Putamen (tissue), 1 donor: ENCODE measurements at regions not wholly inside any gene's neighbourhood (a gene's known extent, or its start where the extent isn't known, plus 50 kb on each side); places are given as distances from the start of the nearest gene placed in this dataset.

Experiments
- DNase-seq: peaks from one replicate; pipeline ENCODE4 v3.0.0-alpha.2; 2016; ENCODE audit warnings: low spot score

- no peak for DNase-seq
These were observed 688.4 kb downstream of the REEP3 start for GRCh38 chr10:64209561-64209960.

DNA sequence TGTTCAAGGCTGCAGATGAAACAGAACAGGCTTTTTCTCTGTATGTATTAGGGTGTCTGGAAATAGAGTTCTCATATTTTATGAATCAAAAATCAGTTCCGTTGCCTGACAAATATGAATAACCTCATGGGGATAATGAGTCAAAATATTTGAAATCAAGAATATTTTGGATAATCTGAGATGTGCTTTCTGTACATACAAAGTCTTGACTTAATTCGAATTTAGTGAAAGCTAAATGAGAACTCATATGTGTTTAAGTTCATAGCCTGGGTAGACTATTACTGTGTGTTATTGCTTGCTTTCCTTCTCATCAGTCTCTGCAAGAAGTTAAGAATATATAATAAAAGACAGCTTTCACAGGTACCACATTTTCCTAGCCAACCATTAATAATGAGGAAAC lies 689.0 kb downstream of the REEP3 start:
- DNase-seq: no peak

- DNase-seq: no peak
These were observed 690.3 kb downstream of the REEP3 start for GRCh38 chr10:64211466-64211865.

DNA sequence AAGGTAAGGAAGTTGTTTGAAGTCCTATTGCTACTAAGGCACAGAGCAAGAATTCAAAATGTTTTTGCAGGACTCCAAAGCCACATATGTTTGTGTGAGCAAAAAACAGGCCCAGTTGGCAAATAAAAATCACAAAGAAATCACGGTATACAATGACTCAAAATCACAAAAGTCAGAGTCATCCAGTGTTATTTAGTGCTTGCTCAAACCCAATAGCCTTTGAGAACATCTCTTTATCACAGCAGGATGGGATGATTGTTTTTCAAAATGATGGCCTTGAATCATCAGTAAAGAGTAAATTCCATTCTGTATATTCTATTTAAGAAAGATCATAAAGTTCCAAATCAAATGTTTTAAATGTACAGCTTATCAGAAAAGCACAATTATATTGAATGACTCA lies 693.9 kb downstream of the REEP3 start:
- no peak for DNase-seq

DNA sequence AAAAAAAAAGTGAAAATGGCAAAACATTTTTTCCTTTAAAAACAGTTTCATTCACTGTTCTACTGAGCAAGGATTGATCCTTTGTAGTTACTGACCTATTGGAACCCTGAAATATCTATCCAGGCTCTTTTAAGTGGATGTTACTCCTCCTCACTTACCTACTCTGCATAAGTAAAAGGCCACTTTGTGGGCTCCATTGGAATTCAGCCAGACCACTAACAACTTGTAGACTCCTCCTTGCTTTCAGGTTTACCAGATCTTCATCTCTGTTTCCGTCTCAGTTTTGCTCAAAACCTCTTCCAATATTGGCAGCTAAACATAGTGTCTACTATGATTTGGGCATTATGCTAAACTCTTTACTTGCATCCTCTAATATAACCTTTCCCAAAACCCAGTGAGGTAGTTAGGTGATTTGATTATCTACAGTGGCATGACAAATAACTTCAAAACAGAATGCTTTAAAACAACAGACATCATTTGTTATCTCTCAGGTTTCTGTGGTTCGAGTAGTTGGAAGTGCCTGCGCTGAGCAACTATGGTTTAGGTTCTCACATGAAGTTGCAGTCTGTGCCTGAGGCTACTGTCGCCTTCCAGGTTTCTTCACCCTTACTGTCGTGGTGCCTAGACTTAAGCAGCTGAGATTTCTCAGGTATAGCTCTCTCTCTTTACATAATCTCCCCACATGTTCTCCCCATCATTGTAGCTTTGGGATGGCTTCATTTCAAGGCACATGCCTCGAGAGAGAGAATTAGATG lies 698.2 kb downstream of the REEP3 start:
- DNase-seq: no peak

DNA sequence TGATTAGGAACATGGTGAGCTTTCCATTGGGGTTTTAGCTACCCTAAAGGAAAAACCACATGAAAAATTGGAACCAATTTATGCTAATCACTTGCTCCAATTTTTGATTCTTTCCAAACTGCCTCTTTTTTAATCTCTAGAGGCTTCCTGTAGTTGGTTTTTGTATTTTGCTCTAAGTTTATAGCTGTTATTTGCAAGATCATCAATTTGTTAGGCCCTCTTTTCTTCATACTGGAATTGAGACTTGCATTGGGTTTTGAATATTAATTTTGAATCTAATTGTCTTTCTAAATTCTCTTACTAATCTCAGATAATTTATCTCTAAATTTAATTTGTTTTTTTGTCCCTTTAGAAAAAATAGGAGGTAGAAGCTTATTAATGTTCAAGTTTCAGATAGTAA lies 713.3 kb downstream of the REEP3 start:
- DNase-seq: no peak

DNA sequence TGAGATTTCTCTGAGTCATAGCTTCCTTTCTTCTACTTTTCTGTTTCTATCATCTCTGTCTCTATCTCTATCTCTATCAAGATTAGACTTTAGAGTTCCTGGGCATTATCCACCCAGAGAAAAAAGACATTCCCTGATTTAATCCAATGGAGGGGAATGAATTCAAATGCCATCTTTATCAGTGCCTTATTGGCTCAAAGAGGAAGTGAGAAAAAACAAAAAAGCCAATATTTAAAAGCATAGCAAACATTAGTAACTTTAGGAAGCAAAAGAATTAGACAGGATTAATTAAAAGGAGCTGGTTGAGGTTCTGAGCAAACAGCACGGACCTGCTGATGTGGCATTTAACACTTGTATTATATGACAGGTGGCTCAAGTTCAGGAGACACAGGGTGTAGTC lies 736.5 kb downstream of the REEP3 start:
- DNase-seq: no peak

- DNase-seq: no peak
These were observed 739.9 kb downstream of the REEP3 start for GRCh38 chr10:64261092-64261491.

GRCh38 chr10:64261676-64262075 lies 740.5 kb downstream of the REEP3 start:
- DNase-seq: no peak

DNA sequence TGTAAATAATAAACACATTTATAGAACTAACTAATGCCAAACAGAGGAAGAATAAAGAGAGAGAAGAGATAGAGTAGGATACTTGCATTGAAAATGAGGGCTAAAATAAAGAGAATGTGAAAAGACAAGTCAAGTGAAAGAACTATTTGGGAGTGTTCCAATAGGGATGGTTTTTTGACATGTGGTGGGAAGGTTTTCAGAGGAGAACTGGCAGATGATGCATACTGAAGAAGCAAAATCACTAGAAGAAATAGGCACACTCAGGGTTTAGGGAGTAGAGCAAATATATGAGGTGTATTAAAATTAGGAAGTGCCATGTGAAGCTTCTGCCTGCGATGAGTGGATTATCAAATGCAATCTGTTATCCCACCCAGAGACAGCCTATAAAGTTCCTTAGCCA lies 744.8 kb downstream of the REEP3 start:
- peak; percentile 69 for DNase-seq

GRCh38 chr10:64271508-64271907 lies 750.3 kb downstream of the REEP3 start:
- no peak for DNase-seq

- no peak for DNase-seq
These were observed 750.8 kb downstream of the REEP3 start for GRCh38 chr10:64271983-64272382.

DNA sequence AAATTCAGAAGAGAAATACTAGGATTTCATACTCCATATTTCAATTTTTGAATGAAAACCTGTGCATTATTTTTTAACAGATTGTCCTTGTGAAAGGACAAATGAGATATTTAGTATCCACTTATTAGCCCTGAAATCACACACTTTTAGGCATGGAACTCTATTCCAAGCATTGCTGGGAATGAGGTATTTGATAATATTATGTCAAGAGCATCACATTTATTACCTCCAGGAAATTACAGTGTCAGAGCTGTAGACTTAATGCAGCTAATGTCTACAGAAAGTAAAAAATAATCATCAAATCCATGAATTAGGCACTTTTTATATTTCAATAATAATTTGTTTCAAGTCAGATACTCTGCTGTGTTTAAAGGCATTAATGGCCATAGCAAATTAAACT lies 753.8 kb downstream of the REEP3 start:
- DNase-seq: no peak

DNA sequence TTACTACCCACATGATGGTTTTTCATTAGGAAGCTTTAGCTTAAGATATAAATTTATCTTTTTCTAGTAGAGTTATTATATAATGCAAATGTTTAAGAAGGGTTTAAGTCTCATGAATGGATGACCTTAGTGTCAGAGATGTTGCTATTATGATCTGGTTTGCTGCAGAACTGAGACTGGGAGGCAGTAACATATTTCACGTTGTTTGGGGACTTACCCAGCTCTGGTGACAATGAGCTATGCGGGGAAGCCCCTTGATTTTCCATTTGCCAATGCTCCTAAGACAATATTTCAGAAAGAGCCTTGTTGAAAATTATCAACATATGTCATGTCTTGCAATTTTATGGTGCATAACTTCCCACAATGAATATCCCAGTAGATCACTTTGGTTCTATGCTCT lies 754.6 kb downstream of the REEP3 start:
- DNase-seq: no peak

DNA sequence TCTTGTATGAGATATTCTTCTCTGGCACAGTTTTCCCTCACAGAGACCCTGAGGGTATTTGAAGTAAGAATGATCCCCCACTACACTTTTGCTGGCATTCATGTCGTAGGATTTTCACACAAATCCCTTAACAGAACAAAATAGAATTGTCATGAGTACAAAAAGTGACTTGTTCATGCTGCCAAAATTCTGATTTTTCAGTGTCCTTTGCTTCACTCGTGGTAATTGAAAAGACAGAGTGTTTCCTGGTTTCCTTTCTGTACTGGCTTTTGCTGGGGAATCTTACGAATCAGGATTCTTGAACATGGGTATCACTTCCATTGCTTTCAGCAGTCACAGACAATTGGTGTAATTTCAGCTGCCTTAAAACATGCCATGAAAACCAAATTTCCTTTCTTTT lies 756.3 kb downstream of the REEP3 start:
- DNase-seq: peak; percentile 26

GRCh38 chr10:64283621-64284020 lies 762.4 kb downstream of the REEP3 start:
- DNase-seq: peak; percentile 66

DNA sequence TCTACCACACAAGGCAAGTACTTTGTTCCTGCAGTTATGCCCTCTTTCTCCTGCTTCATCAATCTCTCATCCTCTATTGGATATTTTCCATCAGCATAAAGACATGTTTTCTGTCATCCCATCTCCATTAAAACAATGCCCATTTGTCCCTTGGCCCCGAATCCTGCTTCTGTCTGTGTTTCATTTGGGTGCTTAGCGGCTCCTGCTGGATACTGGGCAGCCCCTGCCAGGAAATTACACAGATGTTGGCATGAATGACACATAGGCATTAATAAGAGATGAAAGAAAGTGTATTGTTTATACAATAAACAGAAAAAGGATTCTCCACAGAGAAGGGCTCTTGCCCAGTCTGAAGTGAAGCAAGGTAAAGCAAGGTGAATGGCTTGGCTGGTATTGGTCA lies 765.3 kb downstream of the REEP3 start:
- peak; percentile 89 for DNase-seq

DNA sequence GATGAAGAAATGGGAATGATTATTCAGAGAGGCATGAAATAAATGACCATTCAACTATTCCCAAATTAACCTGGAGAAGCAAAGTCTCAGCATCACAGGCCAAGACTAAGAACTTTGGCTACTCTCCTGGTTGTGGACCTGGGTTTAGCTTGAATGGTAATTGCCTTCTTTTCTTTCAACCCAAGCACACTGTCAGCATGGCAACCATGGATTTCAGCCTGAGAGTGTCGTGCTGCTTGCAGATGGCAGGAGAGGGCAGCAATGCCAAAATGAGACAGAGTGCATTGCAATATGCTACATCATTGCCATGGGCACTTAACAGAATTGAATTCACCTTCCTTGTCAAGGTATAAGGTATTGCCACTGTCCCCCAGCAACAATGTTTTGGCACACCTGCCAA lies 767.2 kb downstream of the REEP3 start:
- DNase-seq: peak; percentile 33

GRCh38 chr10:64303566-64303965 lies 782.4 kb downstream of the REEP3 start:
- DNase-seq: no peak

DNA sequence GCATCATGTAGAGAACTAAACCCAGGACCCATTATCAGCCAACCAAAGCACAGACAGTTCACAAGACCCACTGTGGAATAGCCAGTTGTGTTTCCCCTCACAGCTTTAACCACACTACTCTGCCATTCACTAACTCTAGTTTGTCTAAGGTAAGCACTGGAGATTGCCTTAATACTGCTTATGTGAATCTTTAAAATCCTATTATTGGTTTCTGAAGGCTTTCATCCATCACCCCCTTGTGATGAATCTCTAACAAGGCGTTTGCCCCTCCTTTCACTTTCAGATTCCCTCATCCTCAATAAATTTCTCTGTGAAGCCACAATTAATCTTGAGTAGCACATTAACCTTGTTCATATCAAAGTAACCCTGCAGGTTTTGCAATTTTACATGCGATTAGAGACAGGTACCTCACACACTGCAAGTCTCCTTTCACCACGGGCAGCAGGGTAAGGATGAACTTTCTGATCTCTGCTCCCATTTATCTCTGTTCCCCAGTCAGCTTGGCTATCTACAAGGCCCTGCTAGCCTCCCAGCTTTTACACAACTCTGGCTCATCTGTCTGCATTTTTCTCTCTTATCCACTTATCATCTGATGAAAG lies 785.6 kb downstream of the REEP3 start:
- DNase-seq: no peak

DNA sequence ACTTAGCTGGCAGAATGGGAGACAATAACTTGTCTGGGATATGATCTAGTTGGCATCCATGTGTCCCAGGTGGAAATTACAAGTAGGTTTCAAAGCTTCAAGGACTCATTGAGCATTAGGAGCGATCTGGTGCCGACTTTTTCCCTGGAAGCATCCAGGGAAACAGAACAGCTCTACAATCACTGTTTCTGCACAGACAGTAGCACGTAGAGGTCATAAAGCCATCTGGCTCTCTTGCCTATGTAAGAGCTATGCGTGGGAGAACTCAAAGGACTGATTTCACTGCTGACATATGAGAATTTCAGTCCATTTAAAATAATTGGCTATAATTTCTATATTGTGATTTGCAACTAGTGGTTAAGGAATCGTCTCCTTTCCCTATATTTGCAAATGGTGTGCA lies 791.7 kb downstream of the REEP3 start:
- DNase-seq: no peak

GRCh38 chr10:64313967-64314366 lies 792.8 kb downstream of the REEP3 start:
- no peak for DNase-seq

DNA sequence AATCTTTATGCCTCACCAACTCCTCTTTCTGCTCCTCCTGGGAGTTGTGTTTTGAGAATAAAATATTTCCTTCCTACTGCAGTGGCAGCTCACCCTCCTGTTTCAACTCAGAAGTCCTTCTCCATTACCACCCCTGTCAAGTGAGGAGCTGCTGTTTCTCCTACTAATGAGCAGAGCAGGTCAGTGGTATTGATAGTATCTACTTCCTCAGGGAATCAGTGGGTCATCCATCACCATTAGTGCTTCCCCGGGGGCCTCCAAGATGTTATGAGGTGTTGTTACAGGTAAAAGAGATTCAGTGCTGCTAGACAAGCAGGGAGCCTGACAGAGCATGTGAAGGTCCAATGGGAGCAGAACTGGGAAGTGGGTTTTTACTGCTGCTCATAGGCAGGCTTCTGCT lies 795.2 kb downstream of the REEP3 start:
- DNase-seq: no peak

DNA sequence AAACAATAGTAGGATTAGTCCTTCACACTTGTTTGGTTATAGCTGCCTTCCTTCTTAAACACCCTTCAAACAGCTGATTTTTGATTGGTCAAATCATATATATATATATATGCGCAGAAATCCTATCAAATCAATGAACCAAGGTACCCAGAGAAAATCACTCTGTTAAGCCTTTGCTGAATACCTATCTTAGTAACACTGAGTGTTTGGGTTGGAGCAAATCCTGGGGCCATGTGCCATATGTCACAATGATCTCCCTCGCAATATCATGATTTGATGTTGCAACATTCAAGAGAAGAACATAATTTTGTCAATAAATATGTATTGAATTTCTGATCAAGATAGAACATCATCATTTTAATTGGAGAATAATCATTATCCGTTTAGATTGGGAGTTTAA lies 795.6 kb downstream of the REEP3 start:
- no peak for DNase-seq
